NCI-H345 (cell line): ENCODE measurements at regions not wholly inside any gene's neighbourhood (a gene's known extent, or its start where the extent isn't known, plus 50 kb on each side); places are given as distances from the start of the nearest gene placed in this dataset.
"Not testable (repeated sequence)": the region's sequence is repeated elsewhere in the genome, so short reads cannot be mapped to it uniquely, and the experiment has no call there.

ENCODE experiments used
- DNase-seq: peaks from one replicate; lab custom pipeline; 2025; lab: John Stamatoyannopoulos, UW

- DNase-seq, result no peak
These were observed 134.7 kb upstream of the SV2C start for GRCh38 chr5:75948438-75948837.

- no peak for DNase-seq
These were observed 142.8 kb upstream of the SV2C start for GRCh38 chr5:75940418-75940817.

- DNase-seq, result no peak
These were observed 147.6 kb upstream of the SV2C start for GRCh38 chr5:75935572-75935971.

GRCh38 chr5:75933489-75933888, 149.7 kb upstream of the SV2C start:
- no peak for DNase-seq

GRCh38 chr5:75931175-75931574, 152.0 kb upstream of the SV2C start:
- DNase-seq, result no peak

- DNase-seq, result no peak
These were observed 154.2 kb upstream of the SV2C start for GRCh38 chr5:75928992-75929391.

- DNase-seq, result no peak
These were observed 160.7 kb upstream of the SV2C start for GRCh38 chr5:75922480-75922879.

- no peak for DNase-seq
These were observed 162.2 kb upstream of the SV2C start for GRCh38 chr5:75921011-75921410.

GRCh38 chr5:75916144-75916543, 167.0 kb upstream of the SV2C start:
- no peak for DNase-seq

GRCh38 chr5:75909223-75909622, 174.0 kb upstream of the SV2C start:
- DNase-seq, result no peak

- DNase-seq, result no peak
These were observed 175.5 kb upstream of the SV2C start for GRCh38 chr5:75907651-75908050.

- no peak for DNase-seq
These were observed 177.2 kb upstream of the POC5 start for GRCh38 chr5:75894482-75894881.

GRCh38 chr5:75891736-75892135, 174.5 kb upstream of the POC5 start:
- no peak for DNase-seq

- DNase-seq, result no peak
These were observed 173.8 kb upstream of the POC5 start for GRCh38 chr5:75891020-75891419.

- no peak for DNase-seq
These were observed 173.3 kb upstream of the POC5 start for GRCh38 chr5:75890546-75890945.

GRCh38 chr5:75886706-75887105, 169.5 kb upstream of the POC5 start:
- no peak for DNase-seq

GRCh38 chr5:75885849-75886596, 168.8 kb upstream of the POC5 start:
- no peak for DNase-seq

GRCh38 chr5:75885321-75885720, 168.1 kb upstream of the POC5 start:
- DNase-seq, result no peak

GRCh38 chr5:75869891-75870290, 152.7 kb upstream of the POC5 start:
- no peak for DNase-seq

- DNase-seq, result no peak
These were observed 145.6 kb upstream of the POC5 start for GRCh38 chr5:75862872-75863271.

GRCh38 chr5:75859621-75860020, 142.4 kb upstream of the POC5 start:
- not testable (repeated sequence) for DNase-seq

GRCh38 chr5:75856056-75856455, 138.8 kb upstream of the POC5 start:
- DNase-seq, result no peak

- no peak for DNase-seq
These were observed 130.8 kb upstream of the POC5 start for GRCh38 chr5:75848077-75848476.

- DNase-seq, result no peak
These were observed 130.4 kb upstream of the POC5 start for GRCh38 chr5:75847561-75848021.
